AG09309 (cell line): ENCODE measurements at regions not wholly inside any gene's neighbourhood (a gene's known extent, or its start where the extent isn't known, plus 50 kb on each side); places are given as distances from the start of the nearest gene placed in this dataset.

Experiments
- DNase-seq: peaks from one replicate; pipeline ENCODE4 v3.0.0-alpha.2; 2010; ENCODE audit warnings: low read depth
- H3K4me3 ChIP-seq: 2 replicates; pipeline ENCODE4 v1.5.1; 2011; ENCODE audit warnings: mild to moderate bottlenecking, low read depth, low read length, moderate library complexity; ENCODE audit not compliant: control insufficient read depth
- TF ChIP-seq, protein P1 (sequence below): IDR thresholded peaks from 2 replicates; pipeline ENCODE4 v1.5.1; 2011; ENCODE audit warnings: mild to moderate bottlenecking, low read depth, low read length, inconsistent platforms; ENCODE audit not compliant: insufficient read depth, control insufficient read depth; ENCODE audit errors: missing control alignments

DNA sequence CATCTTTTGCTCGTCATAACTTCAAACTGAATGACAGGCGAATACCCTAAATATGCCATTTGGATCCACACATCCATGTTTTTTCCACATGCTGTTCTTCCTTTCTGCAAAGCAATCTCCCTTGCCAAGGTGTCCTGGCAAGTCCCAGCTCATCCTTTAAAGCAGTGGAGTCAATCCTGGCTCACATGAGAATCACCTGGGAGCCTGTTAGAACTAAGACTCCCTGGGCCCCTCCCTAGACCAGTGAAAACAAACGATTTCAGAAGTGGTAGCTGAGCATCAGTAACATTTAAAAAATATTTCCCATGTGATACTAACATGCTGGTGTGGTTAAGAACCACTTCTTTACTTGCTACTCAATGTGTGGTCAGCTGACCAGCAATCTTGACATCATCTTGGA lies 50.6 kb upstream of the PARD3B start:
- TF ChIP-seq, protein P1, sequence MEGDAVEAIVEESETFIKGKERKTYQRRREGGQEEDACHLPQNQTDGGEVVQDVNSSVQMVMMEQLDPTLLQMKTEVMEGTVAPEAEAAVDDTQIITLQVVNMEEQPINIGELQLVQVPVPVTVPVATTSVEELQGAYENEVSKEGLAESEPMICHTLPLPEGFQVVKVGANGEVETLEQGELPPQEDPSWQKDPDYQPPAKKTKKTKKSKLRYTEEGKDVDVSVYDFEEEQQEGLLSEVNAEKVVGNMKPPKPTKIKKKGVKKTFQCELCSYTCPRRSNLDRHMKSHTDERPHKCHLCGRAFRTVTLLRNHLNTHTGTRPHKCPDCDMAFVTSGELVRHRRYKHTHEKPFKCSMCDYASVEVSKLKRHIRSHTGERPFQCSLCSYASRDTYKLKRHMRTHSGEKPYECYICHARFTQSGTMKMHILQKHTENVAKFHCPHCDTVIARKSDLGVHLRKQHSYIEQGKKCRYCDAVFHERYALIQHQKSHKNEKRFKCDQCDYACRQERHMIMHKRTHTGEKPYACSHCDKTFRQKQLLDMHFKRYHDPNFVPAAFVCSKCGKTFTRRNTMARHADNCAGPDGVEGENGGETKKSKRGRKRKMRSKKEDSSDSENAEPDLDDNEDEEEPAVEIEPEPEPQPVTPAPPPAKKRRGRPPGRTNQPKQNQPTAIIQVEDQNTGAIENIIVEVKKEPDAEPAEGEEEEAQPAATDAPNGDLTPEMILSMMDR: no peak
- DNase-seq: no peak
- H3K4me3 ChIP-seq: no peak overlapping the region

DNA sequence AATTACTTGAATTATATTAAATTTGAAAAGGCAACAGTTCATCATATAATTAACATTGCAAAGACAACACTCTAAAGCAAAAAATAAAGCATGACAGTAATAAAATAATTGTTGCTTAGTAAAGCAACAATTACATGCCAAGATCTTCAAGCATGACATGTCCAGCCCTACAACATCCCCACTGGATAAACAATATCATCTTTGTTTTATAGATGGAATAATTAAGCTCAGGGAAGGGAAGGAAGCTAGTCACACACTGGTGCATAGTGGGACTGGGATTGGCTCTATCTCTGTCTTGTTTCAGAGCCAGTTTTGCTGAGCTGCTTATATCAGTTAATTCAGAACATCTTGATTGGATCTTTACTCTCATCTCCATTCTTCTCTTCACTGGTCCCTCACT lies 49.9 kb upstream of the PARD3B start:
- TF ChIP-seq, protein P1: no peak
- no peak overlapping the region for H3K4me3 ChIP-seq
- no peak for DNase-seq
